Stimulated activated CD4-positive, alpha-beta T cell treated with anti-CD3 and anti-CD28 coated beads, Interleukin-2, amount 100 ng/mL, for 4 hours (primary cell): ENCODE measurements at regions not wholly inside any gene's neighbourhood (a gene's known extent, or its start where the extent isn't known, plus 50 kb on each side); places are given as distances from the start of the nearest gene placed in this dataset.
"Not testable (repeated sequence)": the region's sequence is repeated elsewhere in the genome, so short reads cannot be mapped to it uniquely, and the experiment has no call there.

ENCODE experiments used
- DNase-seq: peaks from one replicate; pipeline ENCODE4 v3.0.0-alpha.2; 2020; ENCODE audit warnings: low read depth

DNA sequence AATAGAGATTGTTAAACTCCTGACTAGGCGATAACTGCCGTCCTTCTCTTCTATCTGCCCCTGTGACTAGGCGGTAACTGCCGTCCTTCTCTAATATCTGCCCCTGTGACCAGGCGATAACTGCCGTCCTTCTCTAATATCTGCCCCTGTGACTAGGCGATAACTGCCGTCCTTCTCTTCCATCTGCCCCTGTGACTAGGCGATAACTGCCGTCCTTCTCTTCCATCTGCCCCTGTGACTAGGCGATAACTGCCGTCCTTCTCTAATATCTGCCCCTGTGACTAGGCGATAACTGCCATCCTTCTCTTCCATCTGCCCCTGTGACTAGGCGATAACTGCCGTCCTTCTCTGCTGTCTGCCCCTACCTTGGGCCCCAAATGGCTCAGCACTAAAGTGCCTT, 59.5 kb upstream of the FRG1 start:
- DNase-seq, result not testable (repeated sequence)

DNA sequence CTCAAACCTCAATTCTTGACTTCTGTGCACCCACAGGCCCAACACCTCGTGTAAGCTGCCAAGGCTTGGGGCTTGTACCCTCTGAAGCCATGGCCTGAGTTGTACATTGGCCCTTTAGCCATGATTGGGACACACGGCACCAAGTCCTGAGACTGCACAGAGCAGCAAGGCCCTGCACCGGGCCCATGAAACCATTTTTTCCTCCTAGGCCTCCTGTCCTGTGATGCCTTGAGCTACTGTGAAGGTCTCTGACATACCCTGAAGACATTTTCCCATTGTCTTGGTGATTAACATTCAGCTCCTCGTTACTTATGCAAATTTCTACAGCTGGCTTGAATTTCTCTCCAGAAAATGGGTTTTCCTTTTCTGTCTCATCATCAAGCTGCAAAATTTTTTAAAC, 52.3 kb upstream of the FRG1 start:
- DNase-seq, result not testable (repeated sequence)
